ENCODE measurements at regions not wholly inside any gene's neighbourhood (a gene's known extent, or its start where the extent isn't known, plus 50 kb on each side); places are given as distances from the start of the nearest gene placed in this dataset.

DNA sequence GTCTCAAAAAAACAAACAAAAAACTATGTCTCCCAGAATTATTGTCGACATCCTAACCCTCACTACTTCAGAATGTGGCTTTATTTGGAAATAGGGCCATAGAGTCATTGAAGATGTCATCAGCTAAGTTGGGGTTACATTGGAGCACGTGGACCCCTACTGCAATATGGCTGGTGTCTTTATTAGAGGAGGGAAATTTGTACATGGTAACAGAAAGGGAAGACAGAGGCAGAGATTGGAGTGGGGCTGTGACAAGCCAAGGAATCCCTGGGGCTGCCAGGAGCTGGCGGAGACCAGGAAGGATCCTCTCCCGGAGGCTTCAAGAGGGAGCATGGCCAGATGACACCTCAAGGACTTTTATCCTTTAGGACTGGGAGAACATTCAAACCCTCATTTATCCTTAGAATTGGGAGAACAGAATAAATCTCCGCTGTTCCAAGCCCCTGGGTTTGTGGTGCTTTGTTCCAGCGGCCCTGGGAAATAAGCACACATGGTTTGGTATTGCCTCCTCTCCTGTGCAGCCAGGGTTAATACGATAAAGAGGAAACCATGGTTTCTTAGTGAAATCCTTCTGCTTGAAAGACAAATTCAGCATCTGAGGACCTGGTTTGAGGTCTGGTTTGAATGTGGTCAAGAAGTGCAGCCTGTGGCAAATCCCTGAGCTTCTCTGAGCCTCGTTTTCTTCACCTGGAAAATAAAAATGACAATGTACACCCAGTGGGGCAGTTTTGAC, 184.7 kb downstream of the MYCN start:
- no peak for DNase-seq

DNA sequence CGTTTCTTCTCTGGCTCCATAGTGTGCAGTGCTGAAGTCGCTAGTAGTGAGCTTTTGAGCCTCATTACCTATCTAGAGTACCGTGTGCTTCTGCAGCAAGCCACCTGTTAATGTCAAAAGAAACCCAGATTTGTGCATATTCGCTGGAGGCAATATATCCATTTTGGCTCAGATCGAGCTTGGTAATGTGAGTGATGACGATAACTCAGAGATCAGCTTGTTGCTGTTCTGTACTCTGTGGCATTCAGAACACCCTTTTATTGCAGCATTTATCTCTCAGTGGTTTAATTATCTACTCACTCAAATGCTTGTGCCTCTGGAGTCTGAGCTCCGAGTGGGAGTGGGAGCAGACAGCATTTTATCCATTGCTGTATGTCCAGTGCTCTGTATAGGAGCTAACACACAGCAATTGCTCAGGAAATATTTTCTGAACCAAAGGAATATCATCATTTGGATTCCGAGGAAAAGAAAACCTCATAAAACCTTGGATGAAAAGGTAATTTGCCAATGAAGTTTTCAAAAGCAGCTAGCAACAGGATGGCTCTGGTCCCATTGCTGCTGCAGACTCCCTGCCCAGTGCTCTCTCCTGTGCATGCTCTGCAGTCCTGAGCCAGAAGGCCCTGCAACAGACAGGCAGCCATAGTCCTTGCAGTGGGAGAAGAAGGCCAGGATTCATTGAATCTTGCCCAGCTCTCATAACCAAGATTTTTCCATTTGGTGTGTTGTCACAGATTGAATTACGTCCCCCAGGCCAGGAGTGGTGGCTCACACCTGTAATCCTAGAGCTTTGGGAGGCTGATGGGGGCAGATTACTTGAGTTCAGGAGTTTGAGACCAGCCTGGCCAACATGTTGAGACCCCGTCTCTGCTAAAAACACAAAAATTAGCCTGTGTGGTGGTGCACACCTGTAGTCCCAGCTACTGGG, 183.8 kb downstream of the MYCN start:
- no peak for DNase-seq

DNA sequence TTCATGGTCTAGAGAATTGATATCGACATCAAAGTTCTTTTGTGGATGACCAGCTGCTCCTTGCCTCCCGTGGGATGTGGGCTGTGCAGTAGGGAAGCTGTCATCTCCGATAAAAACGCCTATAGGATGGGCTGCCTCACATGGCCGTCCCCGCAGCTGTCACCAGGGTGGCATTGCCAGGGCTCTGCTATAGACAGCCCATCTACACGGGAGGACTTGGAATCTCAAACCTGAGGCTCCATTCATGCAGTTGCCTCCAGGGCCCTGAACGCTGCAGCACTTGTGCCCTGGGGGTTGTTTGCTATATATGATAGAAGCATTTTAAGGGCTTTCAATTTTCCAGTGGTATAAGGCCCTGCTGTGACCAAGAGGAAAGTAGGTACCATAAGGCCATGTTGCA, 183.1 kb downstream of the MYCN start:
- no peak for DNase-seq

DNA sequence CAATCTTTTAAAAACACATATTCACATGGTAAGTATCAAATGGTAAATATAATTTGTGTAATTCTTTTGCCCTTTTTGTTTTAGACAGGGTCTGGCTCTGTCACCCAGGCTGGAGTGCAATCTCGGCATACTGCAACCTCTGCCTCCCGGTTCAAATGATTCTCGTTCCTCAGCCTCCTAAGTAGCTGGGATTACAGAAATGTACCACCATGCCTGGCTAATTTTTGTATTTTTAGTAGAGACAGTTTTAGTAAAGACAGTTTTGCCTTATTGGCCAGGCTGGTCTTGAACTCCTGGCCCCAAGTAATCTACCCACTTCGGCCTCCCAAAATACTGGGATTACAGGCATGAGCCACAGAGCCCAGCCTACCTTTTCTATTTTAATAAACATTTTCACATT, 182.2 kb downstream of the MYCN start:
- DNase-seq = no peak

DNA sequence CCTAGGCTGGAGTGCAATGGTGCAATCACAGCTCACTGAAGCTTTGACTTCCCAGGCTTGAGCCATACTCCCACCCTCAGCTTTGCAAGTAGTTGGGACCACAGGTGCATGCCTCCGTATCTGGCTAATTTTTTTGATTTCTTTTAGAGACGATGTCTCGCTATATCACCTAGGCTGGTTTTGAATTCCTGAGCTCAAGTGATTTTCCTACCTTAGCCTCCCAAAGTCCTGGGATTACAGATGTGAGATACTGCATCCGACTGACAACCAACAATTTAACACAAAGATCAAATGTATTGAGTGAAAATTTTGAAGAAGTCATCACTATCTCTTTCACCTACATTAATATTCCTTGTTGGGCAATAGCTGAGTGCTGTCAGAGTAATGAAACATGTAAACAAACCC, 181.6 kb downstream of the MYCN start:
- DNase-seq = no peak

DNA sequence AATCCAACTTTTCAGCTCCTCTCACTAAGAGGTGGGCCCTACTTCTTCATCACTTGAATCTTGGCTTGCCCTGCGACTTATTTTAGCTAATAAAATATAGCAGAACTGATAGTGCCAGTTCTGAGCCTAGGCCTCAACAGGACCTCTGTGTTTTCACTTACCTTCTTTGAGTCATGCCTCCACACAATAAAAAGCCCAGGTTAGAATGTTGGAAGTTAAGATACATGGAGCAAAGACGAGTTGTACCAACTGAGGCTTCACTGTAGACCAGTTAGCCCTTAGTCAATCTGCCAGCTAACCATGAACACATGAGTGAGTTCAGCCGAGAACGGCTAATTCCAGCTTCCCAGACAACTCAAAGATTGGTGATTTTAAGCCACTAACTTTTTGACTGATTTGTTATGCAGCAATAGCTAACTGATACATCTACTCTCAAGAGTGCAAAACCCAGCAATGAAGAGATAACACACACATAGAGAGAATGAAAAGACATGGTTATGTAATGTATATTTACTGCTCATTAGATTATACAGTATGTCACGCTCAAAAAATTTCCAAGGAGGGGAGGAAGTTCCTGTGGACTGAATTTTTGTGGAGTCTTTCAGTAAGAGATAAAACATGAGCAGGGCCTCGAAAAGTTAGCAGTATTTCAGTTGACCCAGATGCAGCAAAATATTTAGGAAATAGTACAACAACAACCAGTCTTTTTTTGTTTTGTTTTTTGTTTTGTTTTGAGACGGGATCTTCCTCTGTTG, 181.1 kb downstream of the MYCN start:
- DNase-seq = no peak

DNA sequence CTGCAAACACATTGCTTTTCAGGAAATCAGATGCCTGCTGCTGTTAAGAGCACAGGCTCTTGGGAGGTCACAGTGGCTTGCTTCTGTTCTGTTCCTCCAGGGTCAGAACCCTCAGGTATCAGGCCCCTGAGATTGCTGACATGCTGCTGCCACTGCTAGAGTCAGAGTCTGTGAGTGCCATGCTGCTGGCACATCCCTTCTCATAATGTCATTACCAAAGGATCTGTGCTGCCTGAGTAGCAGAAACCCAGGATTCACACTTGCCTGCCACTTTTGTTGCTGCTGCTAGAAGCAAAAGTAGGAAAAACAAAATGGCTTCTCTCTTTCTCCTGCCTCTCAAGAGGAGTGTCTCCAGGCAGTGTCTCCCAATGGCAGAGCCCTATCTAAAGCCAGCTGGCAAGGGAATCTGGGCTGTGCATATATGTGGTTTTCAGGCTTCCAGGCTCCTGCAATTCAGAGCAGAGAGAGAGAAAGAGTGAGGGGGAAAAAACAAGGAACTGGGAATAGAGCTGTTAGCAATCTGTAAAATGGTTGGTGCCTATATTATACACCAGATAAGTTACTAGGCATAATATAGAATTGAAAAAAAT, 180.3 kb downstream of the MYCN start:
- DNase-seq = no peak

DNA sequence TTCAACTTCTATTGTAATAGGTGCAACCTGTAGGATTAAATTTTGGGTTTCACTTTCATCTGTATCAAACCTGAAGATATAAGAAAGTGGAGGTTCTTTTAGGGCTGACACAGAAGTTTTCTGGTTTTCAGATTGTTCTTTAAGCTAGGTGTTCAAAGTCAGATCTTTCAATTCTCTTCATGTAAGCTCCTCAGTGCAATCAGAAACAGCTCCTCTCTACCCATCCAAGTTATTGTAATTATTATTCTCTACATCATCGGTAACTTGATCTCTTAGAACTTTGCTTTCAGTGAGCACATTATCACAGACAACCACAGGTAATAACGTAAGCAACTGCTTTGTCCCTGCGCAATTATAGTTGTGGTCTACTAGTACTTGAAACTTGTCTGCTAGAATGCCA, 179.4 kb downstream of the MYCN start:
- no peak for DNase-seq

DNA sequence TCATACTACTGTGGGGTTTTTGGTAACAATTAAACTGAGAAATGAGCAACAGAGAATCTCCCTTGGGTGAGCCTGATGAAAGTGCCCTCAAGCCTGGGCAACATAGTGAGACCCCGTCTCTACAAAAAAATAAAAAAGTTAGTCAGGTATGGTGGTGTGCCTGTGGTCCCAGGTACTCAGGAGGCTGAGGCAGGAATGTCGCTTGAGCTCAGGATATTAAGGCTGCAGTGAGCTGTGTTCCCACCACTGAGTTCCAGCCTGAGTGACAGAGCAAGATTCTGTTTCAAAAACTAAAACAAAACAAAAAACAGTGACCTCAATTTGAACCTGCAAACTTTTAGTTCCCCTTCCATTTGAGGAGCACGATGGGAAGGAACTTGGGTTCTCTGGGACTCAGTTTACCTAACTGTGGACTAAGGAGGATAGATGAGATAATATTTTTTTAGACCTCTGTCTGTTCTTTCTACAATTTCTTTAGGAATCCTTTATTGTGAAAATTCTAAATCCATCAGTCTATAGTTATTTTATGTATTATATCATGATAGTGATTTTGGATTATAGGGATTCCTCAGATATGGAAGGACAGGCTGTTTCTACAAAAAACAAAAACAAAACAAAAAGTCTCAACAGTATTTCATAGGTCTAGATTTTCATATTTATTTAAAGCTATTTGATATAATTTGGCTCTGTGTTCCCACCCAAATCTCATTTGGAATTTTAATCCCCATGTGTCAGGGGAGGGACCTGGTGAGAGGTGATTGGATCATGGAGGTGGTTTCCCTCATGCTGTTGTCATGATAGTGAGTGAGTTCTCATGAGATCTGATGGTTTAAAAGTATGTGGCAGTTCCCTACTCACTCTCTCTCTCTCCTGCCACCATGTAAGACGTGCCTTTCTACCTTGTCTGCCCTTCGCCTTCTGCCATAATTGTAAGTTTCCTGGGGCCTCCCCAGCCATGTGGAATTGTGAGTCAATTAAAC, 178.6 kb downstream of the MYCN start:
- DNase-seq = no peak

DNA sequence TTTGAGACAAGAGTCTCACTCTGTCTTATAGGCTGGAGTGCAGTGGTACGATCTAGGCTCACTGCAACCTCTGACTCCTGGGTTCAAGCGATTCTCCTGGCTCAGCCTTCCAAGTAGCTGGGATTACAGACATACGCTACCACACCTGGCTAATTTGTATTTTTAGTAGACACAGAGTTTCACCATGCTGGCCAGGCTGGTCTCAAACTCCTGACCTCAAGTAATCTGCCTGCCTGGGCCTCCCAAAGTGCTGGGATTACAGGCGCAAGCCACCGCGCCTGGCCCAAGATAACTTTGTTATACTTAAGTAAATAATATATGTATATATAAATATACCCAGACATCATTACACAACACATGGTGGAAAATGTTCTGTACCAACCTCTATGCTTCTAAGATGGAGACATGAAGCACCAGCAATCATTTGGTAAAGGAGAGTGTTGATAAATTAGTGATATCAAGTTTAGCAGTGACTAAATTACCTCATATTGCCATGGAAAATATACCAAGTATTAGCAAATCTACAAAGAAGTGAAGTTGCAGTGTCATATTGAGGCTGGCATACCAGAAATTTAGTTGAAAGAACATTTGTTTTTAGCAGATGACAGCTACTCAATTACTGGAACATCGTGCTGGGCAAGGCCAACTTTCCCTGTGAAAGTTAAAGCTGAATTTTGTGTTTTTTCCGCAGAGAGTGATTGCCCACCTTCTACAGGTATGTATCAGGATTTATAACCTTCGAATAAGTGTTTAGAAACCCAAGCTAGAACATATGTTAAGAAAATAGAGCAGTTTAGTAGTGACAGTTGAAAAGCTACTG, 177.7 kb downstream of the MYCN start:
- DNase-seq = no peak

DNA sequence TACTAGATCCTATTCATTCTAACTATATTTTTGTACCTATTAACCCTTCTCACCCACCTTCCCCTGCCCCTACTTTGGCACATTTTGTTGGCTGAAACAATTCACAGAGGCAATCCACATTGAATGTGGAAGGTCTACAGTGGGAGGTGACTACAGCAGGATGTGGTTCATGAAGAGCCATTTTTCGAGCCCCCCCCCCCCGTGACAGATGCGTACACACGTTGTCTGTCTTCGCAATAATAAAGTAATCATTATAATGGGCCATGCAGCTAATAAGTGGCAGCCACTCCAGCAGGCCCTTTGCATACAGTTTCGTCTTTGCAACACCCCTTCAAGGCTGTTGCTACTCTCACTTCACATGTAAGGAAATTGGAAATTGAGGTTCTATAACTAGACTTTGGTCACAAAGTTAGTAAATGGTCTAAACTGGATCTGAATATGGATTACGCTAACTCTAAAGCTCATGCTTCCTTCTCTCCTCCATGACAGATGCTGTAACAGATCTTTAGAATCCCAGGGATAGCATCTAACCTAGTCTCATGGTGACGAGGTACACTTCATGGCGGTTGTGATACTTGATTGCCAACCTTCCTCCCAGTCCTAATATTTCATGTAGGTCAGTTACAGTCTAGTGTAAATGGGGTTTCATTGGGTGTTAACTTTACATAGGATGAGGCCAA, 176.8 kb downstream of the MYCN start:
- DNase-seq = no peak

DNA sequence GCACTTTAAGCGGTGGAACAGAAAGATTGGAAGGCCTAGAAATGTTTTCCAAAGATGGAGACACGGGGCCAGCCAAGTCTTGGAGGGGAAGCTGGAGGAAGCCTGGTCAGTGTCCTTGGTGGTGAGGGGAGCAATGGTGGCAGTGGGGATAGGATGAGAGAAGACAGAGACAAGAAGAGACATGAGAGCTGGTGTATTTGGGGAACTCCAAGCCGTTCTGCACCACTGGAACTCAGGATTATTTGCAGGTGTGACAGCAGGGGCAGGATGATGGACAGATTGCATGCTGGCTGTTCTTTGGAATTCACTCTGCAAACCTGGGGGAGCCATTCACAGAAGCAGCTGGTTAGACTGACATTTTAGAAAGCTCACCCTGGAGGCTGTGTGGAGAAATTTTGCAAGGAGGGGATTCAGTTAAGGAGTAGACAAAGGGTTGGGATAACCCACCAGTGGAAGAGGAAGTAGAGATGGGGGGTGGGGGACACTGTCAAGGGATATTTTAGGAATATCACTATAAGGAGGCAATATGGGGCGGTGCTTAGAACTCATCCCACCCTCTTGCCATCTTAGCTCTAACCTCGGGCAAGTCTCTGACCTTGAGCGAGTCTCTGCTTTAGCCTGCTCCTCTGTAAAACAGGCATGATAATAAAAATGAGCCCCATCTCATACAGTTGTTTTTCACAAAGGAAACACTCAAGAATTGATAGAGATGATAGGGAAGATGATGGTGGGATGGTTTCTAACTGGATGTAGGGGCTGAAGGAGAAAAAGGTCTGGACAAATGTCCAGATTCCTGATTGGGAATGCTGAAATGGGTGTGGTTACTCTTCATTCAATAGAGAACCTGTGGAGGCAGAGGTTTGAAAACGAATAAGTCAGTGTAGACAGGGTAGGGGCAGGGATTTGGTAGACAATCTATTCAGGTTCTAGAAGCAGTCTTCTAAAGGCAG, 175.8 kb downstream of the MYCN start:
- DNase-seq = no peak

DNA sequence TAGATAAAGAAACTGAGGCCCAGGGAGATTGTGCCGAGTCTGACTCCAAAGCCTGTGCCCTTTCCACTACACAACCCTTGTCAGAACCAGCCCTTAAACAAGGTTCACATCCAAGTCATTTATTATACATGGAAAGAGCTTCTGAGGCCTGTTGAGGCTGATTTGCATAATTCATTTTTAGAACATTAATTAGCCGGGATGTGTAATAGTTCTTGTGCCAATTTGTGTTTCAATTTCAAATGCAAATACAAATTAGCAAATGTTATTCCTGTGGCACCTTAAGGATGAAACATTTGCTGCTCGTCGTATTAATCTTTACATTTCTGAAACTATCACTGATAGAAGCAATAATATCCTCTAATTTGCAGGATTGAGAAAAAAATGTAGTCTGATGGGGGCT, 174.9 kb downstream of the MYCN start:
- no peak for DNase-seq

DNA sequence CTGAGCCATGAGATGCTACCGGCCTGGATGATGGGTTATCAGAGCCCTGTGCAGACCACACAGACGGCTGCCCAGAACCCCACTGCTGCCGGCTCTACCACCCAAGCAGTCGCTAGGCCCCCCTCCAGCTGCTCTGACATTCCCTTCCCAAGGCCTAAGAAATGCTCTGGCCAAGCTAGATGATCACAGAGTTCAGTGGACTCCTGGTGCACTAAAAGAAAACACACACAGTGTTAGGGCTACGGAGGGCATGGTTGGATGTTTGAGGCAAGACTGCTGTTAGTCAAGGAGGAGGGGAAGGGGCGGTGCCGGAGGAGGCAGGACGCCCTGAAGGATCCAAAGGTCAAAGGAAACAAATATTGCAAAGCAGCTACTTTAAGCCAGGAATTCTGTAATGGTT, 174.5 kb downstream of the MYCN start:
- no peak for DNase-seq

DNA sequence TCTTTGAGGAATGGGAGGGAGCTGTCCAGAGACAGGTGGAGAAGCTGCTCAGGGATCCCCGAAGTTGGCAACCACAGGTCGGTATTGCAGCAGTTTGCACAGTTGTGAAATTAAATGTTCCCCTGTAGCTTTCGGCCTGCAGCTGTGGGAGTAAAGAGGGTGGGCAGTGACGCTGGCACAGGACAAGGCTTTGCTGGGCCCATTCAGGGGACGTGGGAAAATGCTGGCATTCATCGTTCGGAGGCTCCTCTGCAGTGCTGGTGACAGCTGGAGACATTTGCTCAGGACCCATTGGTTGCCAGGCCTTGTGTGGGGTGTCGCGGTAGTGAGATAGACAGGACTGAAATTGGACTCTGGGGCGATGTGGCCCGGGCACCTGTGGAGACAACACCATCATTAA, 173.7 kb downstream of the MYCN start:
- no peak for DNase-seq

DNA sequence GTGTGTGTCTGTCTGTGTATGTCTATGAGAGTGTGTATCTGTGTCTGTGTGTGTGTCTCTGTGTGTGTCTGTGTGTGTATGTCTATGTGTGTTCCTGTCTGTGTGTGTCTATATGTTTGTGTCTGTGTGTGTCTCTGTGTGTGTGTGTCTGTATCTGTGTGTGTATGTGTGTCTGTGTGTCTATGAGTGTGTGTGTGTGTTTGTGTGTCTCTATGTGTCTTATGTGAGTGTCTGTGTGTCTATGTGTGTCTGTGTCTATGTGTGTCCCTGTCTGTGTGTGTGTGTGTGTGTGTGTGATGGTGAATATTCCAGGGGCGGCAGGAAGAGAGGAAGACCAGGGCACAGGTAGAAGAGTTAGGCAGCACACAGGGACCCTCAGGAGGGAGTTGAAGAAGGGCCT, 173.2 kb downstream of the MYCN start:
- DNase-seq = no peak

DNA sequence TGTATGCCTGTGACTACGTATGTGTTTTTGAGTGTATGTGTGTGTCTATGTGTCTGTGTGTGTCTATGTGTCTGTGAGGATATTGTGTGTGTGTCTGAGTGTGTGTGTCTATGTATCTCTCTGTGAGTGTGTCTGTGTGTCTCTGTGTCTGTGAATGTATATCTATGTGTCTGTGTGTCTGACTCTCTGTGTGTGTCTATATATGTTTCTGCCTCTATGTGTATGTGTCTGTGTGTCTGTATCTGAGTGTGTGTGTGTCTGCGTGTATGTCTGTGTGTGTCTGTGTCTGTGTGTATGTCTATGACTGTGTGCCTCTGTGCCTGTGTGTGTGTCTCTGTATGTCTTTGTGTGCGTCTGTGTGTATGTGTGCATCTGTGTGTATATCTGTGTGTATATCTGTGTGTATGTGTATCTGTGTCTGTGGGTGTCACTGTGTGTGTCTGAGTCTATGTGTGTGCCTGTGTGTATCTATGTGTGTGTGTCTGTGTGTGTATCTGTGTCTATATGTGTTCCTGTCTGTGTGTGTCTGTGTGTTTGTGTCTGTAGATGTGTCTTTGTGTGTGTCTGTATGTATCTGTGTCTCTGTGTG, 172.7 kb downstream of the MYCN start:
- DNase-seq = no peak

DNA sequence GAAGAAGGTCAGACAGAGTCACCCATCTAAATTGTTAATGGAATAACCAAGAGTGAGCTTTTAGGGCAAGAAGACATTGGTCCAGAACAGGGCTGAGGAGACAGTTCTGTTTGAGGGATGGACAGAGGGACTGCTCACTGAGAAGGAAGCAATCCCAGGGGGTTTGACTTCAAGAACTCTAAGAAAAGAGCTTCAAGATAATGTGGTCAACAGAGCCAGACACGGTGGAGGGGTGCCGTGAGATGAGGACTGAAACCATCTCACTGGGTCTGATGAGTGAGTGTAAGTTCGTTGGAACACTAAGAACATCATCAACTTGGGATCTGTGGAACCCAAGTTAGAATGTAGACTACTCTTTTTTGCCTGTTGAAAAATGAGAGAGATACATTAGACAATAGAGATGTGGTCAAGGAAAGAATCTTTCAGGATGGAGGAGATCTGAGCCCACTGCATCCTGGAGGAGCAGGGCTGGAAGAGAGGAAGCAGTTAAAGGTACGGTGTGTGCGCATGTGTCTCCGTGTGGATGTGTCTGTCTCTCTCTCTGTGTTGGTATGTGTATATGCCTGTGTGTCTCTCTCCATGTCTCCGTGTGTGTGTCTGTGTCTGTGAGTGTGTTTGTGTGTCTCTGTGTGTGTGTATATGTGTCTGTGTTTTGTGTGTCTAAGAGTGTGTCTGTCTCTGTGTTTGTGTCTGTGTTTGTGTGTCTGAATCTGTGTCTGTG, 172.1 kb downstream of the MYCN start:
- no peak for DNase-seq
